GM12878 (cell line): ENCODE measurements at regions not wholly inside any gene's neighbourhood (a gene's known extent, or its start where the extent isn't known, plus 50 kb on each side); places are given as distances from the start of the nearest gene placed in this dataset.

Experiments used
- ATAC-seq: fragments of 200-7000 bp; cut with Tn5 transposase; 3 replicates; pipeline ENCODE4 v1.9.1; 2020; ENCODE audit warnings: mild to moderate bottlenecking, moderate library complexity
- BruUV-seq: library from RNA; stranded (reverse); fragments of 400-500 nt; replicated peaks from 2 replicates; lab custom pipeline; 2021; lab: Mats Ljungman, UMichigan
- CTCF ChIA-PET: fragments of 300-600 bp; sonication (Branson Sonifier 250); formaldehyde crosslinking; extraction: SDS; loops from one replicate; lab custom pipeline; 2021; ENCODE audit warnings: inconsistent platforms; lab: Yijun Ruan, JAX
- POLR2A ChIA-PET: fragments of 350-600 bp; formaldehyde crosslinking; extraction: SDS; loops from one replicate; lab custom pipeline; 2021; ENCODE audit warnings: inconsistent platforms; lab: Charles Lee
- RAD21 ChIA-PET: fragments of 300-600 bp; sonication (Branson Sonifier 250); formaldehyde crosslinking; loops from one replicate; lab custom pipeline; 2023; ENCODE audit warnings: antibody characterized with exemption; ENCODE audit not compliant: unreplicated experiment; lab: Charles Lee
- SMC1A ChIA-PET: fragments of 300-600 bp; sonication (Branson Sonifier 250); formaldehyde crosslinking; loops from one replicate; lab custom pipeline; 2023; ENCODE audit not compliant: unreplicated experiment, uncharacterized antibody; lab: Charles Lee
- DNase-seq: peaks from one replicate; pipeline ENCODE4 v3.0.0-alpha.2; 2011; ENCODE audit warnings: low read depth, low spot score
- FAIRE-seq: peaks from 3 replicates; lab custom pipeline; 2011; peaks lifted over from hg19 to GRCh38; lab: Jason Lieb, UNC
- H2AFZ ChIP-seq: 2 replicates; pipeline ENCODE4 v1.6.0; 2011; ENCODE audit warnings: low read depth, low read length, control low read depth; ENCODE audit not compliant: control insufficient read depth
- H3K27ac ChIP-seq: 2 replicates; pipeline ENCODE4 v1.5.1; 2011; ENCODE audit warnings: control low read depth; ENCODE audit not compliant: control insufficient read depth, insufficient read depth
- H3K27me3 ChIP-seq, 2 experiments: replicated peaks in 1 of 2; 2 replicates each; pipeline versions ENCODE4 v1.6.0 to v1.6.1; 2011; ENCODE audit warnings: low read length in 1 of 2; ENCODE audit not compliant: control insufficient read depth in 2 of 2, insufficient read depth in 2 of 2
- H3K36me3 ChIP-seq, 2 experiments: 2 replicates each; pipeline ENCODE4 v1.5.1; 2011; ENCODE audit warnings: low read length in 1 of 2; ENCODE audit not compliant: control insufficient read depth in 2 of 2, insufficient read depth in 2 of 2
- H3K4me1 ChIP-seq: 2 replicates; pipeline ENCODE4 v1.6.1; 2011; ENCODE audit warnings: mild to moderate bottlenecking, low read length, moderate library complexity, mixed read lengths; ENCODE audit not compliant: control insufficient read depth, insufficient read depth
- H3K4me2 ChIP-seq: 2 replicates; pipeline ENCODE4 v1.6.0; 2011; ENCODE audit warnings: control low read depth; ENCODE audit not compliant: control insufficient read depth, insufficient read depth
- H3K4me3 ChIP-seq: fragments of 200-600 bp; sonication (generic); 2 replicates; pipeline ENCODE4 v1.5.1; 2016
- H3K79me2 ChIP-seq: 2 replicates; pipeline ENCODE4 v1.6.0; 2011; ENCODE audit warnings: low read length; ENCODE audit not compliant: control insufficient read depth, insufficient read depth
- H3K9ac ChIP-seq: 2 replicates; pipeline ENCODE4 v1.8.0; 2011; ENCODE audit warnings: low read length, control low read depth, mixed read lengths; ENCODE audit not compliant: control insufficient read depth, insufficient read depth
- H3K9me3 ChIP-seq: replicated peaks from 3 replicates; pipeline ENCODE4 v1.5.1; 2011; ENCODE audit warnings: mild to moderate bottlenecking, low read length; ENCODE audit not compliant: control insufficient read depth, insufficient read depth
- H4K20me1 ChIP-seq: 2 replicates; pipeline ENCODE4 v1.6.0; 2011; ENCODE audit not compliant: control insufficient read depth, insufficient read depth
- CBX3 ChIP-seq: fragments of 200-600 bp; sonication (generic); IDR thresholded peaks from 2 replicates; pipeline ENCODE4 v1.6.1; 2016; ENCODE audit warnings: low read depth, borderline replicate concordance
- CHD4 ChIP-seq: fragments of 200-600 bp; sonication (generic); IDR thresholded peaks from 2 replicates; pipeline ENCODE4 v1.6.1; 2016; ENCODE audit warnings: mild to moderate bottlenecking
- GABPA ChIP-seq: IDR thresholded peaks from 2 replicates; pipeline ENCODE4 v1.6.1; 2014; ENCODE audit warnings: antibody characterized with exemption, low read depth, mild to moderate bottlenecking, inconsistent platforms
- MXI1 ChIP-seq: fragments of 150-350 bp; IDR thresholded peaks from 2 replicates; pipeline ENCODE4 v1.6.1; 2011; ENCODE audit warnings: low read depth, mild to moderate bottlenecking, inconsistent platforms, low read length, improper control_type of control experiment
- PAX5 ChIP-seq: IDR thresholded peaks from 2 replicates; pipeline ENCODE4 v1.6.1; 2011; ENCODE audit warnings: low read depth, low read length, borderline replicate concordance
- SIX5 ChIP-seq: IDR thresholded peaks from 2 replicates; pipeline ENCODE4 v1.6.1; 2011; ENCODE audit warnings: mild to moderate bottlenecking, low read depth, low read length, moderate library complexity; ENCODE audit not compliant: severe bottlenecking
- WGBS: methylation state at CpG from one replicate; pipeline ENCODE4 v1.1.6; 2016; ENCODE audit warnings: low lambda C conversion rate; ENCODE audit not compliant: insufficient replicate concordance, insufficient coverage; ENCODE audit errors: missing lambda C conversion rate; 5-methylcytosine and 5-hydroxymethylcytosine counted together
- in situ Hi-C: fragments of 300-500 bp; cut with MboI; formaldehyde crosslinking; loops from 9 replicates; pipeline ENCODE4 v1.14.3; 2018; ENCODE audit warnings: mixed read lengths
- intact Hi-C: fragments of 100-400 bp; cut with micrococcal nuclease; formaldehyde crosslinking; loops from one replicate; pipeline ENCODE4 v1.14.2; 2022; ENCODE audit not compliant: unreplicated experiment
- TF ChIP-seq, protein P1 (sequence below): fragments of 450-650 bp; IDR thresholded peaks from 2 replicates; pipeline ENCODE4 v1.6.1; 2017; ENCODE audit warnings: antibody characterized with exemption, mild to moderate bottlenecking, moderate library complexity
- TF ChIP-seq, protein P2 (sequence below): IDR thresholded peaks from 2 replicates; pipeline ENCODE4 v1.6.1; 2011; ENCODE audit warnings: low read depth, mild to moderate bottlenecking, low read length, moderate library complexity, borderline replicate concordance; ENCODE audit errors: extremely low read depth
- TF ChIP-seq, protein P3 (sequence below), 3 experiments: IDR thresholded peaks in 2 of 3; conservative IDR thresholded peaks in 1 of 3; 2 replicates each; pipeline ENCODE4 v1.5.1; 2011; ENCODE audit warnings: low read depth in 3 of 3, low read length in 3 of 3, mild to moderate bottlenecking in 3 of 3, control low read depth in 2 of 3, moderate library complexity in 2 of 3, inconsistent platforms in 1 of 3, mixed read lengths in 1 of 3; ENCODE audit not compliant: control insufficient read depth in 2 of 3, insufficient read depth in 1 of 3; ENCODE audit errors: extremely low read depth in 1 of 3

DNA sequence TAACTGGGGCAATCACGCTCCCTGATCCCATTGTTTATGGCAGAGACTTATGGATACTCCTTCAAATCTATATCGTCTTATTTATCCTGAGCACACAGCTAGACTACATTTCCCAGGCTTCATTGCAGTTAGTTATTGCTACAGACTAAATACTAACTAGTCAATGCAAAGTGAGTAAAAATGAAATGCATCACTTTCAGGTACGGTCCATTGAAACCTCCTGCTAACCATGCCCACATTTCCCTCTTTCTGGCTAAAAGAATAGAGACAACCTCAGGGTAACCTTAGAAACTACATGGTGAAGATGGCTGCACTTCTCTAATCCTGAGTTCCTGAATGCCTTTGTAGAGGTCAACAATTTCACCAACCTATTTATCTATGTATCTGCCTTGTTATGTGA is 437.4 kb downstream of the EPHA4 start:
- Histone ChIP-seq H3K9ac (no peak overlapping the region), H3K9me3 (no peaks in the 10 kb centered on the region), H3K4me3 (no peak overlapping the region), H3K4me1 (peaks cover 32% of the 10 kb centered on the region), H3K36me3 (no peaks in the 10 kb centered on the region), H3K79me2 (no peaks in the 10 kb centered on the region), H3K27me3 (no peaks in the 10 kb centered on the region)
- FAIRE-seq: no peak
- CTCF ChIA-PET: interaction anchor here (0.6 kb wide), 1 partner anchor 8 kb away, joined by 3 read pairs; no protein-coding TSS in a partner anchor
- ATAC-seq: peak; percentile 56
- BruUV-seq: no TSS peak
- WGBS: 32% methylated on average over 3 of the region's 3 CpGs
- peak; percentile 6 for TF ChIP-seq SIX5
- TF ChIP-seq CBX3: no peak
- TF ChIP-seq, all 136 proteins: peak for 1
- SMC1A ChIA-PET: interaction anchor here (0.6 to 1.1 kb wide), 4 partner anchors 85 to 439 kb away, joined by 3 to 6 read pairs (median 4); no protein-coding TSS in a partner anchor
- no peak for DNase-seq
- RAD21 ChIA-PET: interaction anchor here (0.8 kb wide), 1 partner anchor 25 kb away, joined by 3 read pairs; no protein-coding TSS in a partner anchor
- intact Hi-C loops: loop anchor here (5.0 kb wide), 1 partner anchor 438 kb away; the partner anchor contains the start of gene EPHA4
- no peak overlapping the region for H2AFZ ChIP-seq
- no peak overlapping the region for H3K27ac ChIP-seq
- H4K20me1 ChIP-seq: no peaks in the 10 kb centered on the region
- POLR2A ChIA-PET: no interaction called here
- 0 out of 2 replicates have a peak overlapping the region, but pooled peaks have one; percentile 7 for H3K4me2 ChIP-seq
- in situ Hi-C loops: no loop called here

DNA sequence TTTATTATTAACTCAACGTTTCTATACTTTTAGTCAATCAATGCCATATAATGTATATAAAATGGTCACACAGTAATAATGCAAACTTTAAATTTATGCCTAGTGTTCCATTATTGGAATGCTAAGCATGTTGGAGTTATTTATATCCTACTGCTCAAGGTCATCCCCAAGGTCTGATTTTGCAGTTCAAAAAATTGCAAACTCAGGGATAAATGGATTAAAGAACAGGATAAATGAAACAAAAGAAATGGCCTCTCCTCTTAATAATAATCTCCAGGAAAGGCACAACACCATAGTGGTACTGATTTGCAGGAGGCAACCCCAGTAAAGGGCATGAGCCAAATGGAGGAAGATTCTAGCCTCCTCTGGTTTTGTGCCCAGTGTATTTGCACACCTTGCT is 436.4 kb downstream of the EPHA4 start:
- ChIA-PET CTCF (interaction anchor here (0.7 to 1.3 kb wide), 3 partner anchors 11 to 1245 kb away, joined by 3 to 5 read pairs (median 4); no protein-coding TSS in a partner anchor), POLR2A (interaction anchor here (0.7 kb wide), 1 partner anchor 1883 kb away, joined by 3 read pairs; the partner anchor contains the start of gene TUBA4B), RAD21 (no interaction called here), SMC1A (interaction anchor here (0.5 to 1.2 kb wide), 6 partner anchors 11 to 124 kb away, joined by 3 to 4 read pairs (median 4); no protein-coding TSS in a partner anchor)
- Histone ChIP-seq H3K27me3 (no peaks in the 10 kb centered on the region), H3K9me3 (no peaks in the 10 kb centered on the region), H3K27ac (no peak overlapping the region), H2AFZ (no peak overlapping the region), H4K20me1 (no peaks in the 10 kb centered on the region), H3K4me2 (no peak overlapping the region), H3K9ac (no peak overlapping the region), H3K36me3 (no peaks in the 10 kb centered on the region), H3K4me3 (no peak overlapping the region), H3K79me2 (no peaks in the 10 kb centered on the region), H3K4me1 (peaks cover 26% of the 10 kb centered on the region)
- in situ Hi-C loops: no loop called here
- BruUV-seq: no TSS peak
- 5% methylated on average over 1 of the region's 1 CpG for WGBS
- FAIRE-seq (no peak), DNase-seq (no peak), ATAC-seq (no peak)
- intact Hi-C loops: no loop called here
- TF ChIP-seq GABPA (no peak), MXI1 (no peak), PAX5 (no peak), CHD4 (no peak)
- TF ChIP-seq, protein P1, sequence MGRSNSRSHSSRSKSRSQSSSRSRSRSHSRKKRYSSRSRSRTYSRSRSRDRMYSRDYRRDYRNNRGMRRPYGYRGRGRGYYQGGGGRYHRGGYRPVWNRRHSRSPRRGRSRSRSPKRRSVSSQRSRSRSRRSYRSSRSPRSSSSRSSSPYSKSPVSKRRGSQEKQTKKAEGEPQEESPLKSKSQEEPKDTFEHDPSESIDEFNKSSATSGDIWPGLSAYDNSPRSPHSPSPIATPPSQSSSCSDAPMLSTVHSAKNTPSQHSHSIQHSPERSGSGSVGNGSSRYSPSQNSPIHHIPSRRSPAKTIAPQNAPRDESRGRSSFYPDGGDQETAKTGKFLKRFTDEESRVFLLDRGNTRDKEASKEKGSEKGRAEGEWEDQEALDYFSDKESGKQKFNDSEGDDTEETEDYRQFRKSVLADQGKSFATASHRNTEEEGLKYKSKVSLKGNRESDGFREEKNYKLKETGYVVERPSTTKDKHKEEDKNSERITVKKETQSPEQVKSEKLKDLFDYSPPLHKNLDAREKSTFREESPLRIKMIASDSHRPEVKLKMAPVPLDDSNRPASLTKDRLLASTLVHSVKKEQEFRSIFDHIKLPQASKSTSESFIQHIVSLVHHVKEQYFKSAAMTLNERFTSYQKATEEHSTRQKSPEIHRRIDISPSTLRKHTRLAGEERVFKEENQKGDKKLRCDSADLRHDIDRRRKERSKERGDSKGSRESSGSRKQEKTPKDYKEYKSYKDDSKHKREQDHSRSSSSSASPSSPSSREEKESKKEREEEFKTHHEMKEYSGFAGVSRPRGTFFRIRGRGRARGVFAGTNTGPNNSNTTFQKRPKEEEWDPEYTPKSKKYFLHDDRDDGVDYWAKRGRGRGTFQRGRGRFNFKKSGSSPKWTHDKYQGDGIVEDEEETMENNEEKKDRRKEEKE: no peak
- TF ChIP-seq, protein P2, sequence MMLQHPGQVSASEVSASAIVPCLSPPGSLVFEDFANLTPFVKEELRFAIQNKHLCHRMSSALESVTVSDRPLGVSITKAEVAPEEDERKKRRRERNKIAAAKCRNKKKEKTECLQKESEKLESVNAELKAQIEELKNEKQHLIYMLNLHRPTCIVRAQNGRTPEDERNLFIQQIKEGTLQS: no peak
- TF ChIP-seq, protein P3, sequence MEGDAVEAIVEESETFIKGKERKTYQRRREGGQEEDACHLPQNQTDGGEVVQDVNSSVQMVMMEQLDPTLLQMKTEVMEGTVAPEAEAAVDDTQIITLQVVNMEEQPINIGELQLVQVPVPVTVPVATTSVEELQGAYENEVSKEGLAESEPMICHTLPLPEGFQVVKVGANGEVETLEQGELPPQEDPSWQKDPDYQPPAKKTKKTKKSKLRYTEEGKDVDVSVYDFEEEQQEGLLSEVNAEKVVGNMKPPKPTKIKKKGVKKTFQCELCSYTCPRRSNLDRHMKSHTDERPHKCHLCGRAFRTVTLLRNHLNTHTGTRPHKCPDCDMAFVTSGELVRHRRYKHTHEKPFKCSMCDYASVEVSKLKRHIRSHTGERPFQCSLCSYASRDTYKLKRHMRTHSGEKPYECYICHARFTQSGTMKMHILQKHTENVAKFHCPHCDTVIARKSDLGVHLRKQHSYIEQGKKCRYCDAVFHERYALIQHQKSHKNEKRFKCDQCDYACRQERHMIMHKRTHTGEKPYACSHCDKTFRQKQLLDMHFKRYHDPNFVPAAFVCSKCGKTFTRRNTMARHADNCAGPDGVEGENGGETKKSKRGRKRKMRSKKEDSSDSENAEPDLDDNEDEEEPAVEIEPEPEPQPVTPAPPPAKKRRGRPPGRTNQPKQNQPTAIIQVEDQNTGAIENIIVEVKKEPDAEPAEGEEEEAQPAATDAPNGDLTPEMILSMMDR (IDR thresholded peaks at IDR 0.05 in 2 of 3, conservative IDR thresholded peaks at IDR 0.05 in 1 of 3; ENCODE audit: control insufficient read depth in 2 of 3, extremely low read depth in 1 of 3, insufficient read depth in 1 of 3, low read depth in 3 of 3, low read length in 3 of 3): no peak
